ENCODE measurements at regions not wholly inside any gene's neighbourhood (a gene's known extent, or its start where the extent isn't known, plus 50 kb on each side); places are given as distances from the start of the nearest gene placed in this dataset.

GRCh38 chr2:425947-426346 is 138.1 kb upstream of the ALKAL2 start:
- no peak for TF ChIP-seq CTCF (IDR thresholded peaks at IDR 0.05; ENCODE audit: low read length, missing control alignments)
- no peak for DNase-seq (ENCODE audit: low read depth)
- no peak overlapping the region for H3K4me3 ChIP-seq (replicated peaks; ENCODE audit: low read depth, low read length)

GRCh38 chr2:425243-425642 is 137.4 kb upstream of the ALKAL2 start:
- TF ChIP-seq CTCF (IDR thresholded peaks at IDR 0.05; ENCODE audit: low read length, missing control alignments): no peak
- no peak for DNase-seq (ENCODE audit: low read depth)

GRCh38 chr2:424306-425171 is 136.6 kb upstream of the ALKAL2 start:
- DNase-seq (ENCODE audit: low read depth): no peak
- no peak overlapping the region for H3K4me3 ChIP-seq (replicated peaks; ENCODE audit: low read depth, low read length)
- TF ChIP-seq CTCF (IDR thresholded peaks at IDR 0.05; ENCODE audit: low read length, missing control alignments): no peak

More at GRCh38 chr2:425243-425642, 137.4 kb upstream of the ALKAL2 start:
- H3K4me3 ChIP-seq (replicated peaks; ENCODE audit: low read depth, low read length): no peak overlapping the region

GRCh38 chr2:423479-423878 is 135.6 kb upstream of the ALKAL2 start:
- H3K4me3 ChIP-seq (replicated peaks; ENCODE audit: low read depth, low read length): no peak overlapping the region
- TF ChIP-seq CTCF (IDR thresholded peaks at IDR 0.05; ENCODE audit: low read length, missing control alignments): no peak
- DNase-seq (ENCODE audit: low read depth): no peak

GRCh38 chr2:422676-423435 is 135.0 kb upstream of the ALKAL2 start:
- DNase-seq (ENCODE audit: low read depth): no peak
- no peak overlapping the region for H3K4me3 ChIP-seq (replicated peaks; ENCODE audit: low read depth, low read length)
- no peak for TF ChIP-seq CTCF (IDR thresholded peaks at IDR 0.05; ENCODE audit: low read length, missing control alignments)

- TF ChIP-seq CTCF (IDR thresholded peaks at IDR 0.05; ENCODE audit: low read length, missing control alignments): no peak
- H3K4me3 ChIP-seq (replicated peaks; ENCODE audit: low read depth, low read length): no peak overlapping the region
- no peak for DNase-seq (ENCODE audit: low read depth)
Measured at GRCh38 chr2:421406-421805, 133.5 kb upstream of the ALKAL2 start.

All from fibroblast of pulmonary artery (primary cell).